Sigmoid colon (tissue), 4 donors: ENCODE measurements at regions not wholly inside any gene's neighbourhood (a gene's known extent, or its start where the extent isn't known, plus 50 kb on each side); places are given as distances from the start of the nearest gene placed in this dataset.

Source experiments
- CTCF ChIP-seq, 4 experiments: fragments of 450-650 bp in 3 of 4; fragments of 200-600 bp in 1 of 4; IDR thresholded peaks; one replicate each; pipeline ENCODE4 v1.5.1; 2016 to 2019; ENCODE audit warnings: antibody characterized with exemption in 4 of 4, mild to moderate bottlenecking in 3 of 4, moderate library complexity in 2 of 4
- POLR2A ChIP-seq, 2 donors: fragments of 450-650 bp; IDR thresholded peaks; one replicate each; pipeline ENCODE4 v1.6.1; 2016; ENCODE audit warnings: antibody characterized with exemption in 2 of 2, mild to moderate bottlenecking in 2 of 2, moderate library complexity in 2 of 2
- POLR2AphosphoS5 ChIP-seq, 4 donors: sonication (generic); formaldehyde crosslinking; IDR thresholded peaks; one replicate each; pipeline ENCODE4 v1.6.1; 2017; ENCODE audit warnings: antibody characterized with exemption in 4 of 4

GRCh38 chr11:70555078-70555477 is 156.7 kb downstream of the CTTN start:
- TF ChIP-seq CTCF (IDR thresholded peaks at IDR 0.05) (no peak), POLR2A (IDR thresholded peaks at IDR 0.05) (no peak), POLR2AphosphoS5 (IDR thresholded peaks at IDR 0.05) (no peak)
